Pancreas (tissue), 10 donors: ENCODE measurements at regions not wholly inside any gene's neighbourhood (a gene's known extent, or its start where the extent isn't known, plus 50 kb on each side); places are given as distances from the start of the nearest gene placed in this dataset.

Source experiments
- ATAC-seq, 4 donors: fragments of 200-7000 bp; cut with Tn5 transposase; one replicate each; pipeline versions ENCODE4 v1.8.0 to v1.9.1; 2020; ENCODE audit warnings: mild to moderate bottlenecking in 4 of 4, moderate library complexity in 4 of 4
- DNase-seq, 6 donors: peaks; one replicate each; pipeline ENCODE4 v3.0.0-alpha.2; 2020
- FAIRE-seq: peaks from 2 replicates; lab custom pipeline; 2012; peaks lifted over from hg19 to GRCh38; lab: Jason Lieb, UNC
- H3K27ac ChIP-seq, 4 donors: fragments of 200-600 bp; sonication (generic); 1 replicate in 3 of 4; 2 replicates in 1 of 4; pipeline versions ENCODE4 v1.5.0 to v1.8.0; 2020
- H3K27me3 ChIP-seq, 4 donors: fragments of 200-600 bp; one replicate each; pipeline ENCODE4 v1.8.0; 2021
- H3K36me3 ChIP-seq, 3 donors: fragments of 200-600 bp; sonication (generic) in 1 of 3; one replicate each; pipeline versions ENCODE4 v1.5.0 to v1.8.0; 2020 to 2021
- H3K4me1 ChIP-seq, 3 donors: fragments of 200-600 bp; one replicate each; pipeline ENCODE4 v1.8.0; 2021
- H3K4me3 ChIP-seq, 4 donors: fragments of 200-600 bp; sonication (generic) in 2 of 4; one replicate each; pipeline versions ENCODE4 v1.5.0 to v1.8.0; 2020 to 2021
- H3K9me3 ChIP-seq, 4 donors: fragments of 200-600 bp; one replicate each; pipeline ENCODE4 v1.8.0; 2021
- WGBS, 2 donors: extraction: QIAGEN DNeasy Blood & Tissue Kit; methylation state at CpG; one replicate each; pipeline ENCODE4 v1.1.7; 2013; 5-methylcytosine and 5-hydroxymethylcytosine counted together
- intact Hi-C, 3 donors: fragments of 100-400 bp; cut with DNase I; formaldehyde crosslinking; loops; one replicate each; pipeline versions ENCODE4 v1.11.1 to v1.14.2; 2022
- TF ChIP-seq, protein P1 (sequence below), 4 donors: fragments of 200-600 bp; sonication (generic) in 3 of 4; IDR thresholded peaks; one replicate each; pipeline versions ENCODE4 v1.5.0 to v1.8.0; 2021; ENCODE audit warnings: antibody characterized with exemption in 4 of 4
- donor health status: healthy with polysubstance abuse.
- donor health status: DM: no; HTN: no; CAD: no; lungs with moderate emphysema.
- donor health status: DM: no; HTN: no; CAD: no.
- donor health status: control.
- donor health status: control.
- donor health status: Bipolar disorder and iron deficiency.
- donor health status: DM: yes; HTN: yes; CAD: no.
- donor health status: DM: no; HTN: no; CAD: no.
- donor health status: DM: no; HTN: no; CAD: no.
- donor health status: DM: yes; HTN: yes; CAD: no.

DNA sequence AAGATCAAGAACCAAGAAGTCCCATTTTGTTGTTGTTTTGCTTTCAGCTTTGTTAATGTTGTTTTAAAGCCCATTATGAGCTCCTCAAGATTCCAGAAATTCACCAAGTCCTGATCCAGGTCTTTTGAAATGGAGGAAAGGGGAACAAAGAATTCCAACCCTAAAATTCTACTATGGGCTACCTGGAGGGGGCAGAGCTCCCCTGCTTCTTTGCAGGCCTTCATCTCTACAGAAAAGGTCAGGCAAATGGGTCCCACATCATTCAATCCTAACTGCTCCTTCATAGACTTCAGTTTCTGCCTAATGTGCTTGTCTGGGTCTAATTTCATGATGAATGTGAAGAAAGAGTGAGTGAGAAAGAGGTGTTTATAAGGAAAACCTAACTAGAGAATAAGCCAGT is 375.5 kb downstream of the TOX3 start:
- no peak for FAIRE-seq

DNA sequence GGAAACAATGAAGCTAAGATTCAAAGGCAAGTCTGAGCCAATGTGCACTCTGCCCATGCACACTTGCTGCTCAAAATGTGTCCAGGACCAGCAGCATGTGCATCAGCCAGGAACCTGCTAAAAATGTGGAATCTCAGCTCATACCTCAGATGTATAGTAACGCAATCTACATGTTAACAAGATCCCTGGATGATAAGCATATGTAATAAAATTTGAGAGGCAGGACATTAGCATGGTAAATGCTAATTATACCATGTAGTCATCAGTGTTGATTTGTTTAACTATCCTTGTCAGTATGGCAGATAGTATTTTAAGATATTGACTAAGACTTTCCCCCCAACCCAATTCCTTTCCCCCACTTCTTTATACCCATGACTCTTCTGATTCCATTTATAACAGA is 379.6 kb downstream of the TOX3 start:
- WGBS, 2 donors, result 46 to 56% methylated on average over 1 of the region's 1 CpG
- no peaks in the 10 kb centered on the region for H3K36me3 ChIP-seq
- intact Hi-C loops, result no loop called here
- H3K4me3 ChIP-seq, result no peak overlapping the region
- DNase-seq (no peak), ATAC-seq (no peak), FAIRE-seq (no peak)
- H3K27ac ChIP-seq, result no peak overlapping the region
- no peaks in the 10 kb centered on the region for H3K27me3 ChIP-seq
- TF ChIP-seq, protein P1, sequence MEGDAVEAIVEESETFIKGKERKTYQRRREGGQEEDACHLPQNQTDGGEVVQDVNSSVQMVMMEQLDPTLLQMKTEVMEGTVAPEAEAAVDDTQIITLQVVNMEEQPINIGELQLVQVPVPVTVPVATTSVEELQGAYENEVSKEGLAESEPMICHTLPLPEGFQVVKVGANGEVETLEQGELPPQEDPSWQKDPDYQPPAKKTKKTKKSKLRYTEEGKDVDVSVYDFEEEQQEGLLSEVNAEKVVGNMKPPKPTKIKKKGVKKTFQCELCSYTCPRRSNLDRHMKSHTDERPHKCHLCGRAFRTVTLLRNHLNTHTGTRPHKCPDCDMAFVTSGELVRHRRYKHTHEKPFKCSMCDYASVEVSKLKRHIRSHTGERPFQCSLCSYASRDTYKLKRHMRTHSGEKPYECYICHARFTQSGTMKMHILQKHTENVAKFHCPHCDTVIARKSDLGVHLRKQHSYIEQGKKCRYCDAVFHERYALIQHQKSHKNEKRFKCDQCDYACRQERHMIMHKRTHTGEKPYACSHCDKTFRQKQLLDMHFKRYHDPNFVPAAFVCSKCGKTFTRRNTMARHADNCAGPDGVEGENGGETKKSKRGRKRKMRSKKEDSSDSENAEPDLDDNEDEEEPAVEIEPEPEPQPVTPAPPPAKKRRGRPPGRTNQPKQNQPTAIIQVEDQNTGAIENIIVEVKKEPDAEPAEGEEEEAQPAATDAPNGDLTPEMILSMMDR (IDR thresholded peaks at IDR 0.05), result no peak
- no peaks in the 10 kb centered on the region for H3K4me1 ChIP-seq
- no peaks in the 10 kb centered on the region for H3K9me3 ChIP-seq

More for the DNA sequence above, 375.5 kb downstream of the TOX3 start:
- TF ChIP-seq, protein P1 (IDR thresholded peaks at IDR 0.05), result no peak
- H3K27ac ChIP-seq, result no peak overlapping the region
- no peak overlapping the region for H3K4me3 ChIP-seq
- H3K27me3 ChIP-seq, result no peaks in the 10 kb centered on the region
- DNase-seq (no peak), ATAC-seq (no peak)
- intact Hi-C loops, result no loop called here
- no peaks in the 10 kb centered on the region for H3K9me3 ChIP-seq
- H3K4me1 ChIP-seq, result no peaks in the 10 kb centered on the region
- H3K36me3 ChIP-seq, result no peaks in the 10 kb centered on the region

DNA sequence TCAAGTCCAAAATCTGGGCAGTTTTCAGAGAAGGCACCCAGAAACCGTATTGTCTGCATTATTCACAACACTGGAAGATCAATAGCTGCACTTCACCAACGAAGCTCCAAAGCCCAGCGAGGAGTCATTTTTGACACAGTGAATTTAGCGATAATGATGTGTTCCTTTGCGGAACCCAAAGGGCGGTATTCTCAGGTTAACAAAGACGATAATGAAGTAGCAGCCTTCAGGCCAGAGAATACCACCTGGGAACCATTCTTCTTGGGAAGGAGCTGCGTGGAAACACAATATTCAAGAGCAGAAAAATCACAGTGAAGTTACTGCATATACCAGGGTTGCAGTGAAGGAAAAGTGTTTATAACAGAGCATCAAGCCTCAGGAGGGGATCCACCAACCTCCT is 381.0 kb downstream of the TOX3 start:
- H3K9me3 ChIP-seq, result no peaks in the 10 kb centered on the region
- H3K27ac ChIP-seq, result no peak overlapping the region
- H3K4me3 ChIP-seq, result no peak overlapping the region
- TF ChIP-seq, protein P1 (IDR thresholded peaks at IDR 0.05), result no peak
- no peaks in the 10 kb centered on the region for H3K36me3 ChIP-seq
- H3K4me1 ChIP-seq, result no peaks in the 10 kb centered on the region
- DNase-seq, result no peak
- ATAC-seq, result no peak
- 66 to 71% methylated on average over 8 of the region's 8 CpGs for WGBS, 2 donors
- intact Hi-C loops, result no loop called here
- H3K27me3 ChIP-seq, result no peaks in the 10 kb centered on the region
- FAIRE-seq, result no peak

DNA sequence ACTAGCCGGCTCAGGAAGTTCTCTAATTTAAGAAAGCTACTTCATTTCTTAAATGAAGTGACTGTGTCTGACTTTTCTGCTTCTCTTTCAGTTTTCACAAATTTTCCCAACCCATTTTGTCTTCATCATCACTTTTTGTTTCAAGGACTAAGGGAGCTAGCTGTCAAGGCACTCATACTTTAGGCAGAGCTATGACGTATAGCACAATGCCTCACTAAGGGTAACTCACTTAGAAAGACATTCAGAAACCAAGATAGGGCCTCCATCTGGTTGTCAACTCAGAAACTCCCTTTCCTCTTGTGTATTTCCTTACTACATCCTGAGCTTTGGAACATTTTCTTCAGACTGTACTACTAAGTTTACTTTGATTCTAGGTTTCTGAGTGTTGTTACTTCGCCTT is 397.9 kb downstream of the TOX3 start:
- TF ChIP-seq, protein P1 (IDR thresholded peaks at IDR 0.05), result no peak
- ATAC-seq (no peak), FAIRE-seq (no peak), DNase-seq (no peak)
- WGBS, 2 donors, result 80 to 83% methylated on average over 3 of the region's 3 CpGs
- no peaks in the 10 kb centered on the region for H3K36me3 ChIP-seq
- H3K27me3 ChIP-seq, result no peaks in the 10 kb centered on the region
- intact Hi-C loops, result no loop called here
- H3K27ac ChIP-seq, result no peak overlapping the region
- H3K9me3 ChIP-seq, result no peaks in the 10 kb centered on the region
- no peaks in the 10 kb centered on the region for H3K4me1 ChIP-seq
- no peak overlapping the region for H3K4me3 ChIP-seq

DNA sequence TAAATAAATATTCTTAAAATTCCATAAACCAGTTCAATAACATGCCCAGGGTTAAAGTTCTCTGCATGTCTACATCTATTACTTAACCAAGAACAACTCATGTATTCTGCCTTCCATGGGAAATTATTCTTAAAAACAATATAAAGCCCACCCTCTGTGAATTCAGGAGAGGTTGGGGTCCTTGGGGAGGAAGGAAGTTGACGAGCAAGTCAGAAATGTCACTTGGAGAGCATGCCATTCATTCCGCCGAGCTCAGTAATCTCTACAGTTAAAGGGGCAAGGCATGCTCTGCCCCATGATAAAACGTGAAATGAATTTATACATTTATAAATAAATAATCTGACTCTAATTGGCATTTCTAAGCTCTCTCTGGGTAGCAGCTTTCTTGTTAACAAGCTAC is 405.1 kb downstream of the TOX3 start:
- no peak for DNase-seq
- Histone ChIP-seq H3K27me3 (no peaks in the 10 kb centered on the region), H3K4me1 (no peaks in the 10 kb centered on the region), H3K27ac (no peak overlapping the region), H3K36me3 (no peaks in the 10 kb centered on the region), H3K9me3 (no peaks in the 10 kb centered on the region), H3K4me3 (no peak overlapping the region)
- ATAC-seq, result no peak
- TF ChIP-seq, protein P1 (IDR thresholded peaks at IDR 0.05), result no peak
- 39 to 48% methylated on average over 4 of the region's 4 CpGs for WGBS, 2 donors
- FAIRE-seq, result no peak
- intact Hi-C loops, result no loop called here
